Testis (tissue), 2 donors: ENCODE measurements at regions not wholly inside any gene's neighbourhood (a gene's known extent, or its start where the extent isn't known, plus 50 kb on each side); places are given as distances from the start of the nearest gene placed in this dataset.

Source experiments
- DNase-seq: peaks from one replicate; pipeline ENCODE4 v3.0.0-alpha.2; 2019
- H3K27ac ChIP-seq, 2 donors: fragments of 200-600 bp; sonication (generic); one replicate each; pipeline ENCODE4 v1.5.1; 2019
- H3K27me3 ChIP-seq: fragments of 200-600 bp; sonication (generic); one replicate; pipeline ENCODE4 v1.5.1; 2019
- H3K36me3 ChIP-seq: fragments of 200-600 bp; sonication (generic); one replicate; pipeline ENCODE4 v1.5.1; 2017; ENCODE audit warnings: low read depth; ENCODE audit errors: missing control alignments
- H3K4me1 ChIP-seq: fragments of 200-600 bp; sonication (generic); one replicate; pipeline ENCODE4 v1.5.1; 2019
- H3K4me3 ChIP-seq, 2 donors: fragments of 200-600 bp; sonication (generic); one replicate each; pipeline ENCODE4 v1.5.1; 2017 to 2019
- H3K9me3 ChIP-seq: fragments of 200-600 bp; sonication (generic); one replicate; pipeline ENCODE4 v1.5.1; 2017
- CTCF ChIP-seq, 3 experiments: fragments of 450-650 bp in 2 of 3; fragments of 200-600 bp in 1 of 3; sonication (generic) in 1 of 3; IDR thresholded peaks; one replicate each; pipeline ENCODE4 v1.5.1; 2016 to 2019; ENCODE audit warnings: antibody characterized with exemption in 3 of 3, mild to moderate bottlenecking in 2 of 3, moderate library complexity in 1 of 3
- POLR2A ChIP-seq: fragments of 450-650 bp; IDR thresholded peaks from one replicate; pipeline ENCODE4 v1.6.1; 2017; ENCODE audit warnings: antibody characterized with exemption, mild to moderate bottlenecking, moderate library complexity
- WGBS, 2 donors: methylation state at CpG; one replicate each; pipeline ENCODE4 v1.1.5; 2018; 5-methylcytosine and 5-hydroxymethylcytosine counted together
- intact Hi-C: fragments of 100-400 bp; cut with DNase I; formaldehyde crosslinking; loops from one replicate; pipeline ENCODE4 v1.15.1; 2023; ENCODE audit warnings: low total_unique reads

- no peak overlapping the region for H3K27ac ChIP-seq
- H3K4me3 ChIP-seq = no peak overlapping the region
- no peaks in the 10 kb centered on the region for H3K36me3 ChIP-seq
- no peaks in the 10 kb centered on the region for H3K4me1 ChIP-seq
- intact Hi-C loops = no loop called here
- 73 to 82% methylated on average over 3 to 4 of the region's 4 CpGs for WGBS, 2 donors
- H3K9me3 ChIP-seq = no peaks in the 10 kb centered on the region
- no peak for TF ChIP-seq POLR2A
- no peak for TF ChIP-seq CTCF (IDR thresholded peaks at IDR 0.05)
- no peaks in the 10 kb centered on the region for H3K27me3 ChIP-seq
- DNase-seq = no peak
Observed at GRCh38 chrX:13469963-13470684, 99.3 kb upstream of the EGFL6 start.

- H3K4me3 ChIP-seq = no peak overlapping the region
- H3K4me1 ChIP-seq = no peaks in the 10 kb centered on the region
- H3K36me3 ChIP-seq = no peaks in the 10 kb centered on the region
- no peaks in the 10 kb centered on the region for H3K9me3 ChIP-seq
- 98 to 99% methylated on average over 4 of the region's 4 CpGs for WGBS, 2 donors
- TF ChIP-seq CTCF (IDR thresholded peaks at IDR 0.05) (no peak), POLR2A (no peak)
- H3K27ac ChIP-seq = no peak overlapping the region
- no peaks in the 10 kb centered on the region for H3K27me3 ChIP-seq
- intact Hi-C loops = no loop called here
- no peak for DNase-seq
Observed at GRCh38 chrX:13468096-13468495, 101.3 kb upstream of the EGFL6 start.

- no peaks in the 10 kb centered on the region for H3K36me3 ChIP-seq
- TF ChIP-seq CTCF (IDR thresholded peaks at IDR 0.05) = no peak
- TF ChIP-seq POLR2A = no peak
- WGBS, 2 donors = 18 to 47% methylated on average over 1 of the region's 1 CpG
- H3K9me3 ChIP-seq = no peaks in the 10 kb centered on the region
- H3K4me1 ChIP-seq = no peaks in the 10 kb centered on the region
- intact Hi-C loops = no loop called here
- H3K27ac ChIP-seq = no peak overlapping the region
- DNase-seq = no peak
- no peak overlapping the region for H3K4me3 ChIP-seq
- no peaks in the 10 kb centered on the region for H3K27me3 ChIP-seq
Observed at GRCh38 chrX:13467243-13467642, 102.2 kb upstream of the EGFL6 start.

DNA sequence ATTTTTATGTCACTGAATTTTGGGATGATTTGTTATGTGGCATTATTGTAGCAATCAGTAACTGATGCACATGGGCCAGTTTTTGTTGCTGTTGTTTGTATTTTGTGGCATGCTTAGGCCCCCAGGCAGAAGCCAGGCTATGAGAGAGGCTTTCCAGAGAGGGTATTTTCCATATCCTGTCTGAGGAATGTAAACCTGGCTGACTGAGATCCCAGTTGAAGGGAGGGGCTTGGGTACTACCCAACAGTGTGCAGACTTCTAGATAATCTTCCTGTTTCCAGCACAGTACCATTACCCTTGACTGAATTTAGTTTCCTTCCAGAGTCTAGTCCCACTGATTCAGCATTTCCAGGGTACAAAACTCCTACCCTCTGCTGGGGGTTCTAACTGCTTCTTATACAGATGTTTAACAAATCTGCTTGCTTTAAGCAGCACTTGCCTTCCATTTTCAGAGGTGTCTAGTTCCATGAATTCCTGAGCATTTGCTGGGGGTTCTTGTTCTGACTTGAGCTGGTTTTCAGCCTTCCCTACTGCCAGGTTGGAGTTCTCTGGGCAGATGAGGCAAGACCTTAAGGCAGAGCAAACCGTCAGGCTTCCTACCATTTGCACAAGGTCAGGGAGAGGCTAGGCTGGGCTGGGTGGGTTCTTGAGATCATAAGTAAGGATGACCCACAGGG is 104.7 kb upstream of the EGFL6 start:
- no peak overlapping the region for H3K27ac ChIP-seq
- TF ChIP-seq CTCF (IDR thresholded peaks at IDR 0.05) = no peak
- no peak for TF ChIP-seq POLR2A
- no peak for DNase-seq
- no peaks in the 10 kb centered on the region for H3K27me3 ChIP-seq
- intact Hi-C loops = no loop called here
- no peaks in the 10 kb centered on the region for H3K36me3 ChIP-seq
- 83 to 100% methylated on average over 1 of the region's 1 CpG for WGBS, 2 donors
- no peaks in the 10 kb centered on the region for H3K9me3 ChIP-seq
- no peaks in the 10 kb centered on the region for H3K4me1 ChIP-seq
- H3K4me3 ChIP-seq = no peak overlapping the region

- TF ChIP-seq CTCF (IDR thresholded peaks at IDR 0.05) (no peak), POLR2A (no peak)
- 65 to 67% methylated on average over 3 of the region's 3 CpGs for WGBS, 2 donors
- Histone ChIP-seq H3K4me3 (no peak overlapping the region), H3K4me1 (no peaks in the 10 kb centered on the region), H3K9me3 (no peaks in the 10 kb centered on the region), H3K27ac (no peak overlapping the region), H3K27me3 (no peaks in the 10 kb centered on the region), H3K36me3 (no peaks in the 10 kb centered on the region)
- no peak for DNase-seq
- intact Hi-C loops = no loop called here
Observed at GRCh38 chrX:13463608-13464007, 105.8 kb upstream of the EGFL6 start.
